ENCODE measurements at regions not wholly inside any gene's neighbourhood (a gene's known extent, or its start where the extent isn't known, plus 50 kb on each side); places are given as distances from the start of the nearest gene placed in this dataset.
A peak's percentile ranks its signal among the peaks of the same experiment; 100 is the strongest.

- DNase-seq (ENCODE audit: low spot score): no peak
Observed at GRCh38 chr2:136468799-136469369, 296.5 kb upstream of the THSD7B start.

- no peak for DNase-seq (ENCODE audit: low spot score)
Observed at GRCh38 chr2:136452528-136452927, 312.8 kb upstream of the THSD7B start.

GRCh38 chr2:136448986-136449780 is 316.2 kb upstream of the THSD7B start:
- DNase-seq (ENCODE audit: low spot score): no peak

GRCh38 chr2:136448432-136448831 is 316.9 kb upstream of the THSD7B start:
- DNase-seq (ENCODE audit: low spot score): no peak

- DNase-seq (ENCODE audit: low spot score): no peak
Observed at GRCh38 chr2:136444323-136444722, 321.0 kb upstream of the THSD7B start.

- DNase-seq (ENCODE audit: low spot score): no peak
Observed at GRCh38 chr2:136443661-136444060, 321.7 kb upstream of the THSD7B start.

DNA sequence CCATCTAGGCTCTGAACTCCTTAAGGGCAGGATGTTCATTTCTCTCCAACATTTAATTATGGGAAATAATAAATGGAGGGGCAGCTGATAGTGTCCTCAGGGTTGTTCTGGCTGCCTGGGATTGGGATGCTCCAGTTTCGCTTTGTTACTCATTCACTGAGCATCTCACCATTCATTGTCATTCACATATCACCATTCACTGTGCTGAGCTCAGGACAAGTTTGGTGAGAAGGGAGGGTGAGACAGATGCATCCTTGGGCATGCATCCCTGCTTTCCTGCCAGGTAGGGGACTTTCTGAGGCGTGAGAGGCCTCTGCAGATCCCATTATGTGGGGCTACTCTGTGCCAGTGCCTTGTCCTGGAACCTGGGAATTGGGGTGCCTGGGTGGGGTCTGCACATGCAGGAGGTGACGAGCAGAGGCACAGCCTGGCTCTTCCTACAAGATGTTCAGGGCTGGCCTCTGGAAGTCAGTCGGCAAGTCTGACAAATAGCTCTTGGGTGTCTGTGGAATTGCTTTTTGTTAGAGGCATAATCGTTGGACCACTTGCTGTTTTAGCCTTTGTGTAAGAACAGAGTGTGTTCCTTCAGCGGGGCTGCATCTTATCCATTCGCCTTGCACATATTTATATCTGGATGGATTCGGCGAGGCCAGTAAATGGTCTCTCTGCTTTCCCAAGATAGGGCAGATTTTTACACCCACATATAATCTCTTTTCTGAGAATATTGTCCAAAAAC is 323.2 kb upstream of the THSD7B start:
- no peak for DNase-seq (ENCODE audit: low spot score)

- no peak for DNase-seq (ENCODE audit: low spot score)
Observed at GRCh38 chr2:136439064-136439676, 321.2 kb upstream of the CXCR4 start.

DNA sequence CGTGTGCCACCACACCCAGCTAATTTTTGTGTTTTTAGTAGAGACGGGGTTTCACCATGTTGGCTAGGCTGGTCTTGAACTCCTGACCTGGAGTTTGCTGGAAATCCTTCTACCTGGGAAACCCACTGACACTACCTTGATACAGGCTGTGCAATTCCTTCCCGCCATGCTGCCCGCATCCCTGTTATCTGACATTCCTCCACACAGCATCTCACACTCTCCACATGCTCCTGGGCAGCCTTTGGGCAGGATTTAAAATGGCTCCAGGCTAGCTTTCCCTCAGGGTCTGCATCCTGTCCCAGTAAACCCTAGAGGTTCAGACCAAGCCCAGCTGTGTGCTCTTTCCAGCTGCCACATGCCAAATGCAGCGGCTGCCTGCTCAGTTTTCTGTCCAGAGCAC is 319.5 kb upstream of the CXCR4 start:
- no peak for DNase-seq (ENCODE audit: low spot score)

- DNase-seq (ENCODE audit: low spot score): no peak
Observed at GRCh38 chr2:136436936-136437335, 319.0 kb upstream of the CXCR4 start.

- DNase-seq (ENCODE audit: low spot score): no peak
Observed at GRCh38 chr2:136434251-136434715, 316.3 kb upstream of the CXCR4 start.

GRCh38 chr2:136433261-136433660 is 315.3 kb upstream of the CXCR4 start:
- DNase-seq (ENCODE audit: low spot score): no peak

DNA sequence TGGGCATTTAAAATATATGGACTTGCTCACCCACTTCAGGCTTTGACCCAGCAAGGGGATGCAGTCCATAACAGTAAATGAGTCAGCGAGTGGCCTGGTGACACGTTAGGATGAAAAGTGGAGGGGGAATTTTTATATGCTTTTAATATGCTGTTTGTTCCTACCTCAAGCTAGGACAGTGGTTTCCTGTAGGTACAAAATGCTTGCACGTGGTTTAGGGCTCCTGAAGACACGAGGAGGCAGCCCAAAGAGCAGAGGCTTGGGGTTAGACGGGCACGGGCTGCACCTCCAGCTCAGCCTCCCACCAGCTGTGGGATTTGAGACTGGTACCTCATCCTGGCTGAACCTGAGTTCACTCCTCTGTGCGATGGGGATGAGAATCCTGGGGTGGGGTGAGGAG is 306.2 kb upstream of the CXCR4 start:
- peak; percentile 11 for DNase-seq (ENCODE audit: low spot score)

DNA sequence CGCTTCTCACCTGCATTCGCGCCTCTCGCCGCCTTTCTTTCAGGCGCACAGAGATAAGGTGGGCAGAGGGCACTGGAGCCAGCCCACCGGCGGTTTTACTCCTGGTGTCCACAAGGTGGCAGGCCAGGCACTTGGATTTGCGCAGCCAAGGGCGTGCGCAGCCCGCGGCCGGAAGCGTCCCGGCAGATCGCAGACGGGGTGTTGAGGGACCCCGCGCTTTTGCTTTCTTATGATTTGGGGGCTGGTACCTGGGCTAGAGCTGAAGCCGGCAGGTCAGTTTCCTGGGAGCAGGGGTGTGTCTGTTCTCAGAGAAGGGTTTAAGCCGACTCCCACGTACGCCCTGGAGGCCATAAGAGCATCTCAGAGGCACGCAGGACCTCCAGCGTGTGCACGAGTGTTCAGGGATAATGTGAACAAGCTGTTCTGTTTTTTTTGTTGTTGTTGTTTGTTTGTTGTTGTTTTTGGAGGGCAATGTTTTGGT is 305.6 kb upstream of the CXCR4 start:
- DNase-seq (ENCODE audit: low spot score): peak; percentile 78

DNA sequence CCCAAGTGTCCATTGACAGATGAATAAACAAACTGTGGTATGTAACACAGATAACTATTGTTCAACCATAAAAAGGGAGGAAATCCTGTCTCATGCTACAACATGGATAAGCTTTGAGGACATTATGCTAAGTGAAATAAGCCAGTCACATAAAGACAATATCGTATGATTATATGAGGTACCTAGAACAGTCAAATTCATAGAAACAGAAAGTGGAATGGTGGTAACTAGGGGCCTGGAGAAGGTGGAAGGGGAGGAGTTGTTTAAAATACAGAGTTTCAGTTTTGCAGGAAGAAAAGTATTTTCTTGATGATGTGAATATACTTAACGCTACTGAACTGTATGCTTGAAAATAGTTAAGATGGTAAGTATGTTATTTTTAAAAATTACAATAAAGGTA is 304.6 kb upstream of the CXCR4 start:
- DNase-seq (ENCODE audit: low spot score): no peak

DNA sequence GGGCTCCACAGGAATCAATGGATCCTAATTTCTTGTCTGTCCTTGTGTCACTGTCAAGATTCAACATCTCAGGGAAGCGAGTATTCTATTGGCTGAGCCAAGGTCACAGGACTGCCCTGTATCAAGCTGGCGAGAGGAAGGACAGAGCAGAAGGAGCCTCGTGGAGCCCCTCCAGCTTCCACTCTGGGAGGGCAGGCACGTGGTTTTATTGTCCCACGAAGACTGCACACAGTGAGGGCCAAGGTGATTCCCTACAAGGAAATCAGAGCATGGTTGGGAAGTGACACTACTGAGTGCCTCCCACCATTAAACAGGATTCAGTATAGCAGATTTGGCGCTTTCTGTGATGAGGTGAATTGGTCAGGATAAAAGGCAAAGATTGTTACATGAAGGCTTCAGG is 302.4 kb upstream of the CXCR4 start:
- DNase-seq (ENCODE audit: low spot score): no peak

DNA sequence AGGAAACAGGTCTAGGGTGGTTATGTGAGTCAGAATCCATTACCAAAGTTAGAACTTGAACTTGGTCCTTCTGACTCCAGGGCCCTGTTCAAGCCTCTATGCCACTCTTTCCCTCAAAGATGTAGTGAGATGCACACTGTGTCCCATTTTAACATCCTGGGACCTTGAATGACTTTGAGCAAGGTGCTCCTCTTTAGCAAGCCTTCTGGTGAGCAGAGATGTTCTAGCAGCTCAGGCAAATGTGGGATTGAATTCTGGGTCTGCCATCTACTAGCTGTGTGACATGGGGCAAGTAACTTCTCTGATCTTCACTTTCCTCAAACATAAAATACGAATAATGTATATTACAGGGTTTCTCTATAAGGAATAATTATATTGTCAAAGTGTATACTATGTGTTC is 294.0 kb upstream of the CXCR4 start:
- no peak for DNase-seq (ENCODE audit: low spot score)

DNA sequence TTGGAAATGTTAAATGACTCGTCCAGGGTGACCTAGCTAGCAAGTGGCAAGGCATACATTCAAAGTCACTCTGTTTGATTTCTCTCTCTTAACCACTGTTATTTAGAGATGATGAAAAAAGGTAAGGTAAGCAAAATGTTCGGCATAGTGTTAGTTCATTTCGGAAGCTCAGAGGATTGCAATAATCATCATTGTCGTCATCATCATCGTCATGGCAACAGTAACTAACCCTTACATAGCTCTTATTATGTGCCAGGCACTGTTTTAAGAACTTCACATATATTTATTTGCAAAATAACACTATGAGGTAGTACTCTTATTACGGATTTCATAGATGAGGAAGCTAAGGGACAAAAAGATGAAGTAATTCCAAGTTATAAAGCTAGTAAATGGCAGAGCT is 292.7 kb upstream of the CXCR4 start:
- no peak for DNase-seq (ENCODE audit: low spot score)

DNA sequence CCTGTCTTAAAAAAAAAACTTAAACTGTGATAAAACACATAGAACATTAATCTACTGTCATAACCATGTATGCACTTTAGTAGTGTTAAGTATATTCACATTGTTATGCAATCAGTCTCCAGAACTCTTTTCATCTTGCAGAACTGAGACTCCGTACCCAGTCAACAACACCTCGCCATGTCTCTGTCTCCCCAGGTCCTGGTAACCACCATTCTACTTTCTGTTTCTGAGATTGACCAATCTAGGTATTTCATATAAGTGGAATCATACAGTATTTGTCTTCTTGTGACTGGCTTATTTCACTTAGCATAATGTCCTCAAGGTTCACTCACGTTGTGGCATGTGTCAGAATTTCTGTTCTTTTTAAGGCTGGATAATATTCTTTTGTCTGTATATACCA is 290.8 kb upstream of the CXCR4 start:
- DNase-seq (ENCODE audit: low spot score): no peak

DNA sequence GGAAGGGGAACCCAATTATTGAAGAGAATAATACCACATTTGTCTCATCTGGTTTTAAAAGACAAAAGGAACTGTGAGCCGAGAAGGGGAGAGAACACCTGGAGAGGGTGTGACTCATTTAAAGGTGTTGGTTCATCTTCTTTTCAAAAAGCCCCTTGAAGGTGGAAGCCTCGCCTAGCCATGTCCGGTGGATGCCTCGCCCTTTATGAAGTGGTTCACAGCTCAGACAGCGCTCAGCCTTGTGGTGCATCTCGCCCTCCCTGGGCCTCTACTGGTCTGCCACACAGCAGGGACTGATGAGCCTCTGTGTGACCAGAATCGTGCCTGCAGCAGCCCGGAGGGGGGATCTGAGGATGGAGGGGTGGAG is 290.0 kb upstream of the CXCR4 start:
- no peak for DNase-seq (ENCODE audit: low spot score)

- DNase-seq (ENCODE audit: low spot score): no peak
Observed at GRCh38 chr2:136407117-136407951, 289.4 kb upstream of the CXCR4 start.

- no peak for DNase-seq (ENCODE audit: low spot score)
Observed at GRCh38 chr2:136404925-136405324, 287.0 kb upstream of the CXCR4 start.

Data from CD4-positive, alpha-beta T cell treated with Interleukin-2 at 100 ng/mL for 4 hours (primary cell).